Mucosa of stomach (tissue), 1 donor: ENCODE measurements at regions not wholly inside any gene's neighbourhood (a gene's known extent, or its start where the extent isn't known, plus 50 kb on each side); places are given as distances from the start of the nearest gene placed in this dataset.

Source experiments
- H3K27me3 ChIP-seq: one replicate; pipeline ENCODE4 v1.7.0; 2013; ENCODE audit warnings: mild to moderate bottlenecking, low read length; ENCODE audit not compliant: control insufficient read depth, insufficient read depth
- H3K36me3 ChIP-seq: one replicate; pipeline ENCODE4 v1.7.0; 2013; ENCODE audit warnings: low read length; ENCODE audit not compliant: control insufficient read depth, insufficient read depth
- H3K4me1 ChIP-seq: one replicate; pipeline ENCODE4 v1.7.0; 2013; ENCODE audit warnings: mild to moderate bottlenecking, low read length; ENCODE audit not compliant: control insufficient read depth, insufficient read depth
- H3K4me3 ChIP-seq: one replicate; pipeline ENCODE4 v1.7.0; 2013; ENCODE audit warnings: low read length
- H3K9ac ChIP-seq: one replicate; pipeline ENCODE4 v1.7.0; 2013; ENCODE audit warnings: mild to moderate bottlenecking, low read length, moderate library complexity
- H3K9me3 ChIP-seq: one replicate; pipeline ENCODE4 v1.7.0; 2013; ENCODE audit warnings: mild to moderate bottlenecking, low read length, moderate library complexity; ENCODE audit not compliant: control insufficient read depth
- donor health status: Pancreatic carcinoma.

DNA sequence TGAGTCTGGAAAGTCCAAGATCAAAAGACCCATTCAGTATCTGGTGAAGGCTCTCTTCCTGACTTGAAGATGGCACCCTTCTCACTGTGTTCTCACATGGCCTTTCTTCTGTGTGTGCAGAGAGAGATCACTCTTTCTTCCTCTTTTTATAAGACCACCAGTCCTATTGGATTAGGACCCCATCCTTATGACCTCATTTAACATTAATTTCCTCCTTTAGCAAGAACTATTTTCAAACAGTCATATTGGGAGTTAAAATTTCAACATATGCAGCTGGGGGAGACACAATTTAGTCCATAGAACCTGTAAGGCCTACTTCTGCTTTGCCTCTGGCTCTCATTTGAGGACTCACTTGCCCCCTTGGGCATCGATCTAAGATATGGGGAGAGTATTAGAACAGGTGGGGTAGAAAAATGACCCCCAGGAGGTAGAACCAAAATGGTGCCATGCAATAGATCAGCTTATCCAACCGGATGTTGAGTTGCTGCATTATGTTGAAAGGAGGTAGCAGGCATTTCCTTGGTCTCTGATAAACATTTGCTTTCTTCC is 78.4 kb upstream of the ATXN1 start:
- Histone ChIP-seq H3K36me3 (no peaks in the 10 kb centered on the region), H3K9ac (no peak overlapping the region), H3K4me3 (no peak overlapping the region), H3K4me1 (no peaks in the 10 kb centered on the region), H3K27me3 (no peaks in the 10 kb centered on the region), H3K9me3 (no peaks in the 10 kb centered on the region)

DNA sequence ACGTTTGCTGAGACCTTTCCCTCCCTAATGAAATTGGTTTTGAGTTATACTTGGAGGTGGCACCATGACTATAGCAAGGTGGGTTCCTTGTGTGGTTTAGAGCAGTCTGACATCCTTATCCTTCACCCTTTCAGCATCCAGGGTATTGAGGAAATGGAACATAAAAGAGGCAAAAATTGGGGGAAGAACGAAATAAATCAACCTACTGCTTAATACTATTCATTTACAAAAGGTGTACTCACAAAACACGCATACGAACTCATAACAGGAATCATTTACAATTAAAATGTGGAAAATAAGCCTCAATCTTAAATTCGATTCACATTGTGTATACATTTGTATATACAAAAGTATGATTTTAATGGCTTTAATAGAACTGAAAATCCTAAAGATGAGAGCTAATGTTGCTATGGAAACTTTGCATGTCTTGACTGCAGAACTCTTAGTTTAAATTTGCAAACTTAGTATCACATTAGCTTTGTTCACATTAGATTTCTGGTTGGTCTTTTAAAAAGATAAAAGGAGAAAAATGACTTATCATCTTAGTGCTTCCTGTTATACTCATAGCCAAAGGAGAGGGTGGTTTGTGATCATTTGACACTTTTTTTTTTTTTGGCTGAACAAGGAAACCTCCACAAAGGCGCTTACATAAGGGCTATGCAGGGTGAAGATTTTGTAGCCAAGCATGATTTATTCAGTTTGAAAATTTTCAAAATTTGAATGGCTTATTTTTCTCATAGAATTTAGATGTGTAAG is 76.1 kb upstream of the ATXN1 start:
- H3K9me3 ChIP-seq, result no peaks in the 10 kb centered on the region
- H3K27me3 ChIP-seq, result no peaks in the 10 kb centered on the region
- H3K36me3 ChIP-seq, result no peaks in the 10 kb centered on the region
- H3K4me3 ChIP-seq, result no peak overlapping the region
- H3K9ac ChIP-seq, result no peak overlapping the region
- H3K4me1 ChIP-seq, result no peaks in the 10 kb centered on the region

DNA sequence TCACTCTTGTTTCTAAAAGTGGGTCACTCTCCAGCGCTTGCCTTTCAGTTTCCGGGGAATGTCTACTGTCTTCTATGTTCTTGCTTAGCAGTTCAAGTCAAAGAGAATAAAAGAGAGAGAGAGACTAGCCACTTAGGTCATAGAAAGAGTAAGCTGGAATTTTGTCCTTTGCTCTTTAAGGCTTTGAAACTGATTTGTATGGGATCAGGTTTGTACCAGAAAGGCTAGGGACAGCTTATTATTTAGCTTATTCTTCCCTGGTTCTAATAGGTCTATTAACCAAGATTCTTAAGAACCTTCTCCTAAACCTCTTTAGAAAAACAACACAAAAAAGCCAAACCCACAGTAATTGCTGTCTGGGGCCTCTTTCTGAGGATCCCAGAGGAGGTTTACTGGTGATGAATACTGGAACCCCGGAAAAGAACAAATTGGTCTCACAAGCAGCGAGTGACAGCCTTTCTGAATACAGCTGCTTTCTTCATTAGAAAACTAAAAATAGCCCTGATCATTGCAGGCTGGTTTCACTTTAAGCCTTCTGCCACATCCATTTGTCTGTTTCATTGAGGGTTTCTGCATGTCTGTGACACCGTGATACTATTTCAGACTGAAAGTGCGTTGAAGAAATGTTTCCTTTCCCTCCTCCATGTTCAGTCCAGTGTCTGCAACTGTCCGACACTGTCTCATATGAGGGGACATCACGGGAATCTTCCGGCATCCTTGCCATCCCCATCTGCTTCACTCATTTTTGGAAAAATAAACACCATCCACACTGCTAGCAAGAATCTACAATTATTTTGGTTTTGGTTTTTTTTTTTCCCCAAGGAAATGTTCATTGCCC is 75.1 kb upstream of the ATXN1 start:
- no peaks in the 10 kb centered on the region for H3K27me3 ChIP-seq
- no peaks in the 10 kb centered on the region for H3K36me3 ChIP-seq
- H3K4me1 ChIP-seq, result no peaks in the 10 kb centered on the region
- no peaks in the 10 kb centered on the region for H3K9me3 ChIP-seq
- no peak overlapping the region for H3K4me3 ChIP-seq
- H3K9ac ChIP-seq, result no peak overlapping the region

DNA sequence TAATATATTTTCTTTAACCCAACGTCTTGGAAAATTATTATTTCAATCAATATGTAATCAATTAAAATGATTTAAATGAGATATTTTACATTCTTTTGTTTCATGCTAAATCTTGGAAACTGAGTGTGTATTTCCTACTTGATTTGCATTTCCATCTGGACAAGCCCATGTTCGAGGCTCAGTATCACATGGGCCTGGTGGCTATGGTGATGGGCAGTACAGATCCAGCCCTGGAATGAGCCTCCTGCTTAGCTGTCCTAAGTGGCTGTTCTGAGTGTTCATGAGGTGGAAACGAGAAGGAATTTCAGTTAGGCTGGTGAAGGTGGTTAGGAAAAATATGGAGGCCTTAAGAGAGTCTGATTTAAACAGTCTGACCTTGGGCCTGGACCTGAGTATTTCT is 73.0 kb upstream of the ATXN1 start:
- Histone ChIP-seq H3K4me3 (no peak overlapping the region), H3K9me3 (no peaks in the 10 kb centered on the region), H3K36me3 (no peaks in the 10 kb centered on the region), H3K9ac (no peak overlapping the region), H3K4me1 (no peaks in the 10 kb centered on the region), H3K27me3 (no peaks in the 10 kb centered on the region)

DNA sequence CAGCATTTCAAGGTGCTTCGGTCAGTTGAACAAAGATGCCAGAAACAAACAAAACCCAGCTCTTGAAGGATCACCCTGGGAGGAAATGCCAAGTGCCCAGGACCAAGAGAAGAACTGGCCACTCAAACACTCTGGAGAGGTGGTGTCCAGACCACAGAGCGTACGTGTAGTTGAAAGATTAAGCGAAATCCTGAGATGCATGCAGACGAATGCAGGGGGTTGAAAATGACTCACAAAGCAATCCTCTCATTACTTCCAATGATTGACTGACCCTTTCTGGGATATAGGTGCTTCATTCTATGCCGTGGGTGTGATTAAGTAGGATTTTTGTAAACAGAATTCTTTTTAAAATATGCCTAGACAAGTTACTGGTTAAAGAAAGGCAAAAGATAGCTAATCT is 71.5 kb upstream of the ATXN1 start:
- Histone ChIP-seq H3K4me1 (no peaks in the 10 kb centered on the region), H3K4me3 (no peak overlapping the region), H3K9ac (no peak overlapping the region), H3K27me3 (no peaks in the 10 kb centered on the region), H3K9me3 (no peaks in the 10 kb centered on the region), H3K36me3 (no peaks in the 10 kb centered on the region)

DNA sequence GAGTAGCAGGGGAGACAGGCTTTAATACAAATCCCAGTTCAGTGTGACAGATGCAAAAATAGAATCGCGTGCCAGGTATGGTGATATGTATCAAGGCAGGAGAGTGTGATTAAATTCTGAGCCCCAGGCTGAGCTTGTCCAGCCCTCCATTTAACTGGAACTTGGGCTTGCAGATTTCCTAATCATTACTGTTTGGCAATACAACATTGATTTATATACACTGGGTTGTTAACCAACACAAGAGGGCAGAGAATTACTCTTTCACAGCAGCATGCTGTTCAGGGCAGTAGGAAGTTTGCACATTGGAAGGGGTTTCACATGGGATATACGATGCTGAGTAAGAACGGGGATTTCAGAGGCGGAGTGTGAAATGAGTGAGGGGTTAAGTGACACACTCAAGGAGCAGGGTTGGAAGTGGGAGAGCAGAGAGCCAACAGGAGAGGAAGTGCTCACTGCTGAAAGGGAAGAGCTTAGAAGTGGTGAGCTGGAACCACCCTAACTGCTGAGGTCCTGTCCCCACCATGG is 70.8 kb upstream of the ATXN1 start:
- no peaks in the 10 kb centered on the region for H3K4me1 ChIP-seq
- H3K9ac ChIP-seq, result no peak overlapping the region

DNA sequence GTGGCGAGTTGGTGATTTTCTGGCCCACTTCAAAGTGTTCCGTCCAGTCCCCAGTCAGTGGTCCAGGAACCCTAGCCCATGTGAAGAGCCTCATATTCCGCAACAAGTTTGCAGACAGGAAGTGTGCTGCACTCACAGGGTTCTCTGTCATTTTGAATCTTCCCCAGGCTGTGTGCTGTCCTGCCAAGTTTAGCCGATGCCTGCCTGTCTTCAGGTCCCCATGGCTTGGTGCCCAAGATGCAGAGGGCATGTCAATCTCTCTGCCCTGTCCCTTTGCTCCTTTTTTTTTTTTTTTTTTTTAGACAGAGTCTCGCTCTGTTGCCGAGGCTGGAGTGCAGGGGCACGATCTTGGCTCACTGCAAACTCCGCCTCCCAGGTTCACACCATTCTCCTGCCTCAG is 69.9 kb upstream of the ATXN1 start:
- Histone ChIP-seq H3K9ac (no peak overlapping the region), H3K4me3 (no peak overlapping the region), H3K27me3 (no peaks in the 10 kb centered on the region), H3K4me1 (no peaks in the 10 kb centered on the region), H3K36me3 (no peaks in the 10 kb centered on the region), H3K9me3 (no peaks in the 10 kb centered on the region)

More for the DNA sequence above, 70.8 kb upstream of the ATXN1 start:
- Histone ChIP-seq H3K27me3 (no peaks in the 10 kb centered on the region), H3K4me3 (no peak overlapping the region), H3K36me3 (no peaks in the 10 kb centered on the region), H3K9me3 (no peaks in the 10 kb centered on the region)

DNA sequence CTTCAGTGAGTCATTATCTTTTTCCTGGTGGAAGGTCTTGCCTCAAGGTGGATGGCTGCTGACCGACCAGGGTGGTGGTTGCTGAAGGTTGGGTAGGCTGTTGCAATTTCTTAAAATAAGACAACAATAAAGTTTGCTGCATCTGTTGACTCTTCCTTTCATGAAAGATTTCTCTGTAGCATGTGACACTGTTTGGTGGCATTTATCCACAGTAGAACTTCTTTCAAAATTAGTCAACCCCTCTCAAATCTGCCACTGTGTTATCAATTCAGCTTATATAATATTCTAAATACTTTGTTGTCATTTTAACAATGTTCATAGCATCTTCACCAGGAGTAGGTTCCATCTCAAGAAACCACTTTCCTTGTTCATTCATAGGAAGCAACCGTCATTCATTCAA is 66.8 kb upstream of the ATXN1 start:
- no peaks in the 10 kb centered on the region for H3K9me3 ChIP-seq
- H3K36me3 ChIP-seq, result no peaks in the 10 kb centered on the region
- H3K4me1 ChIP-seq, result no peaks in the 10 kb centered on the region
- H3K27me3 ChIP-seq, result no peaks in the 10 kb centered on the region
- no peak overlapping the region for H3K4me3 ChIP-seq
- no peak overlapping the region for H3K9ac ChIP-seq

DNA sequence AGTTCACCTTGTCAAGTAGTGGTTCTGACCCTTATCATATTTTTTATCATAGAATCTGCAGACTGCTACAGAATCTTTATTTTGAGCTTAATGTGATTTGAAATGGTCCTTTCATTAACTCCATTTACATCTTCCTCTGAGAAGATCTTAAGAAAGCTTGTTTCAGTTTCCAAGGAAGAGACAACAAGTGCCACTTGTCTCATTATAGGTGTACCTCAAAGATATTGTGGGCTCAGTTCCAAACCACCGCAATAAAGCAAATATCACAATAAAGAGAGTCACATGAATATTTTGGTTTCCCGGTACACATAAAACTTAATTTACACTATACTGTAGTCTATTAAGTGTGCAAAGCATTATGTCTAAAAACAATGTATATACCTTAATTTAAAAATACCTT is 66.4 kb upstream of the ATXN1 start:
- Histone ChIP-seq H3K9ac (no peak overlapping the region), H3K4me3 (no peak overlapping the region), H3K9me3 (no peaks in the 10 kb centered on the region), H3K4me1 (no peaks in the 10 kb centered on the region), H3K27me3 (no peaks in the 10 kb centered on the region), H3K36me3 (no peaks in the 10 kb centered on the region)

DNA sequence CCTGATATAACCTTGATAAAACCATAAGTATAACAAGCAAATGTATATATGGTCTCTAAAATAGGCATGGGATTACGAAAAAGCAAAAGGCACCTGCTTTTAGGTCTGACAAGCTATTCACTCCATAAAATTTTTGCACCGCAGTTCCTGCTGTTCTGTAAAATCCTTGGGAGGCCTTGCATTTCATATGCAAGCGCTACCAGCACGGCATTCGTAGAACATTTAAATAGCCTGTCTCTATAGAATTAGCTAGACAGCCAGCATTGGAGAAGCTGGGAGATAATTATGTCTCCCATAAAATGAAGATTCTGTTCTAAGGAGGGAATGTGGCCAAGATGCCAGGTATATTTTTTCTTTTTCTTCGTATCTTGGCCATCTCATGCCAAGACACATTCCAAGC is 64.5 kb upstream of the ATXN1 start:
- H3K4me3 ChIP-seq, result no peak overlapping the region
- no peaks in the 10 kb centered on the region for H3K27me3 ChIP-seq
- H3K36me3 ChIP-seq, result no peaks in the 10 kb centered on the region
- H3K9me3 ChIP-seq, result no peaks in the 10 kb centered on the region
- peaks cover 13% of the 10 kb centered on the region for H3K4me1 ChIP-seq
- no peak overlapping the region for H3K9ac ChIP-seq

DNA sequence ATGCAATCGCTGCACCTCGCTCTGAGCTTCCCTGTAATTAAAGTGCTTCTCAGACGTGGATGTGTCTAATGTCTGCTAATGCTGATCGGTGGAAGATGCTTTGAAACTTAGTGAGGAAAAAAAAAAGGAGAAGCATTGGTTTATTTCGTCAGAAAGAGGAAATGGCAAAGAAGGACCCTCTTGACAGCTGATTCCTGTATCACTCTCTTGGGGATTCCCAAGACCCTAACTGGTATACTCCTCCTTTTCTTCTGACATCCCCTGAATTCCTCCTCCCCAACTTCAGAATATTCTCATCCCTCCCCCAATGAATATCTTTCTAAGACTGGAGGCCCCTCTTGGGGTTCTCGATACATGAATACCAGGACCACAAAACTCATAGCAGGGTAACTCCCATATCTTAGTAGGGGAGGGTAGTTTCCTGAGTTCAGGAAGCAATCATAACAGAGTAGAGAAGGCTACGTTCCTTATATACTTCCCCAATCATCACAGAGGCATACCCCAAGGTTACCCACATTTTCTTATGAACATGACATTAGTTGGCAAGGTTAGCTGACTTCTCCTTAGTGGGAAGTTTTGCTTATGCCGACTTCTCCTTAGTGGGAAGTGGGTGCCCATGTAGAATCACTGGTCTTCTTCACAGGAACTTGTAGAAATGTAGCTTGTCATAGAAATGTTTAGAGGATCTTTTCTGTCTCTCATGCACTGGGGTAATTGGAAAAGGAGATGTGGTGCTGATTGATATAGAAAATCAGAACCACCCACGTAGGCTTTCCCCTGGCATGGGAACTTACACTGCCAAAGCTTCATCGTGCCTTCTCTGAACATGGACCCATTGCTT is 63.8 kb upstream of the ATXN1 start:
- Histone ChIP-seq H3K9ac (no peak overlapping the region), H3K4me1 (peaks cover 13% of the 10 kb centered on the region), H3K36me3 (no peaks in the 10 kb centered on the region), H3K4me3 (no peak overlapping the region), H3K9me3 (no peaks in the 10 kb centered on the region), H3K27me3 (no peaks in the 10 kb centered on the region)
